Spleen (tissue), 11 donors: ENCODE measurements at regions not wholly inside any gene's neighbourhood (a gene's known extent, or its start where the extent isn't known, plus 50 kb on each side); places are given as distances from the start of the nearest gene placed in this dataset.

Source experiments
- DNase-seq: peaks from one replicate; pipeline ENCODE4 v3.0.0-alpha.2; 2020
- H3K27ac ChIP-seq, 8 donors: fragments of 200-600 bp; sonication (generic) in 7 of 8; 1 replicate in 4 of 8; 2 replicates in 4 of 8; pipeline versions ENCODE4 v1.5.0 to v1.8.0; 2016 to 2021; ENCODE audit warnings: inconsistent platforms in 4 of 8, mild to moderate bottlenecking in 4 of 8, moderate library complexity in 1 of 8
- H3K27me3 ChIP-seq, 7 donors: fragments of 200-600 bp; sonication (generic) in 6 of 7; replicated peaks in 1 of 7; 1 replicate in 4 of 7; 2 replicates in 3 of 7; pipeline versions ENCODE4 v1.5.0 to v1.8.0; 2016 to 2021; ENCODE audit warnings: inconsistent platforms in 3 of 7, mild to moderate bottlenecking in 1 of 7
- H3K36me3 ChIP-seq, 6 donors: fragments of 200-600 bp; sonication (generic) in 5 of 6; 1 replicate in 4 of 6; 2 replicates in 2 of 6; pipeline versions ENCODE4 v1.5.0 to v1.8.0; 2016 to 2021; ENCODE audit warnings: inconsistent platforms in 2 of 6
- H3K4me1 ChIP-seq, 6 donors: fragments of 200-600 bp; sonication (generic) in 5 of 6; 1 replicate in 3 of 6; 2 replicates in 3 of 6; pipeline versions ENCODE4 v1.5.0 to v1.8.0; 2016 to 2021; ENCODE audit warnings: inconsistent platforms in 3 of 6
- H3K4me3 ChIP-seq, 8 donors: fragments of 200-600 bp; sonication (generic) in 7 of 8; 1 replicate in 4 of 8; 2 replicates in 4 of 8; pipeline versions ENCODE4 v1.5.0 to v1.8.0; 2016 to 2021; ENCODE audit warnings: inconsistent platforms in 4 of 8, mild to moderate bottlenecking in 4 of 8, moderate library complexity in 2 of 8
- H3K9me3 ChIP-seq, 8 donors: fragments of 200-600 bp; sonication (generic) in 7 of 8; 1 replicate in 4 of 8; 2 replicates in 4 of 8; pipeline versions ENCODE4 v1.5.0 to v1.8.0; 2016 to 2021; ENCODE audit warnings: inconsistent platforms in 4 of 8
- POLR2A ChIP-seq, 3 donors: fragments of 450-650 bp; IDR thresholded peaks; one replicate each; pipeline ENCODE4 v1.5.1; 2017; ENCODE audit warnings: antibody characterized with exemption in 3 of 3, mild to moderate bottlenecking in 1 of 3
- POLR2AphosphoS5 ChIP-seq, 3 donors: sonication (generic); formaldehyde crosslinking; IDR thresholded peaks; one replicate each; pipeline ENCODE4 v1.5.1; 2017; ENCODE audit warnings: antibody characterized with exemption in 3 of 3
- WGBS, 5 donors: extraction: QIAGEN DNeasy Blood & Tissue Kit in 3 of 5; methylation state at CpG; one replicate each; pipeline versions ENCODE4 v1.1.5 to v1.1.7; 2013 to 2018; 5-methylcytosine and 5-hydroxymethylcytosine counted together
- intact Hi-C: fragments of 100-400 bp; cut with DNase I; formaldehyde crosslinking; loops from one replicate; pipeline ENCODE4 v1.15.0; 2023; ENCODE audit warnings: low total_unique reads
- TF ChIP-seq, protein P1 (sequence below), 11 experiments: fragments of 200-600 bp in 7 of 11; fragments of 450-650 bp in 4 of 11; sonication (generic) in 4 of 11; IDR thresholded peaks in 8 of 11; conservative IDR thresholded peaks in 3 of 11; 1 replicate in 7 of 11; 2 replicates in 4 of 11; pipeline versions ENCODE4 v1.4.0 to v1.8.0; 2016 to 2021; ENCODE audit warnings: antibody characterized with exemption in 11 of 11, inconsistent platforms in 4 of 11, mild to moderate bottlenecking in 1 of 11
- donor health status: healthy with polysubstance abuse.
- donor health status: DM: no; HTN: no; CAD: no; lungs with moderate emphysema.
- donor health status: DM: no; HTN: no; CAD: no.
- donor health status: Bipolar disorder and iron deficiency.
- donor health status: healthy.
- donor health status: DM: no; HTN: no; CAD: no.
- donor health status: DM: yes; HTN: yes; CAD: no.

DNA sequence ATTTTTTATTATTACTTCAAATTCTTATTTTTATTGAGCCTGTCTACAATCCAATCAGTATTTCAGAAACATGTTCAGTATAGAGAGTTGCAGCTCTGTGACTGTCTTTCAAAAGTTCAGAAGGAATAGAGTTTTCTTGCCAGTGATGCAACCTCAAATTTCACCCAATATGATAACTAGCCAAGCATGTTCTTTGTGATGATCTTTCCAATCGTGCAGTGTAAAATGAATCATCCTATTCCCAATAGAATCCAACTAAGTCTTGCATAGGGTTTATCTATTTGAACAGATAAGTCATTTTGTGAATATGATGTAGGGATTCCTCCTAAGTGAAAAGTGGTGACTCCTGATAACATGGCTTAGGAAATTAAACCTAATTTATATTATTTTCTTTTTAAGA is 937.8 kb downstream of the KCNJ2 start:
- Histone ChIP-seq H3K27ac (no peak overlapping the region), H3K4me3 (no peak overlapping the region), H3K9me3 (no peaks in the 10 kb centered on the region), H3K27me3 (no peaks in the 10 kb centered on the region), H3K4me1 (no peaks in the 10 kb centered on the region), H3K36me3 (no peaks in the 10 kb centered on the region)
- 62 to 84% (median 71%) methylated on average over 1 of the region's 1 CpG for WGBS, 5 donors
- DNase-seq: no peak
- TF ChIP-seq, protein P1, sequence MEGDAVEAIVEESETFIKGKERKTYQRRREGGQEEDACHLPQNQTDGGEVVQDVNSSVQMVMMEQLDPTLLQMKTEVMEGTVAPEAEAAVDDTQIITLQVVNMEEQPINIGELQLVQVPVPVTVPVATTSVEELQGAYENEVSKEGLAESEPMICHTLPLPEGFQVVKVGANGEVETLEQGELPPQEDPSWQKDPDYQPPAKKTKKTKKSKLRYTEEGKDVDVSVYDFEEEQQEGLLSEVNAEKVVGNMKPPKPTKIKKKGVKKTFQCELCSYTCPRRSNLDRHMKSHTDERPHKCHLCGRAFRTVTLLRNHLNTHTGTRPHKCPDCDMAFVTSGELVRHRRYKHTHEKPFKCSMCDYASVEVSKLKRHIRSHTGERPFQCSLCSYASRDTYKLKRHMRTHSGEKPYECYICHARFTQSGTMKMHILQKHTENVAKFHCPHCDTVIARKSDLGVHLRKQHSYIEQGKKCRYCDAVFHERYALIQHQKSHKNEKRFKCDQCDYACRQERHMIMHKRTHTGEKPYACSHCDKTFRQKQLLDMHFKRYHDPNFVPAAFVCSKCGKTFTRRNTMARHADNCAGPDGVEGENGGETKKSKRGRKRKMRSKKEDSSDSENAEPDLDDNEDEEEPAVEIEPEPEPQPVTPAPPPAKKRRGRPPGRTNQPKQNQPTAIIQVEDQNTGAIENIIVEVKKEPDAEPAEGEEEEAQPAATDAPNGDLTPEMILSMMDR (IDR thresholded peaks at IDR 0.05 in 8 of 11, conservative IDR thresholded peaks at IDR 0.05 in 3 of 11): no peak
- TF ChIP-seq POLR2A (IDR thresholded peaks at IDR 0.05) (no peak), POLR2AphosphoS5 (IDR thresholded peaks at IDR 0.05) (no peak)
- intact Hi-C loops: no loop called here

DNA sequence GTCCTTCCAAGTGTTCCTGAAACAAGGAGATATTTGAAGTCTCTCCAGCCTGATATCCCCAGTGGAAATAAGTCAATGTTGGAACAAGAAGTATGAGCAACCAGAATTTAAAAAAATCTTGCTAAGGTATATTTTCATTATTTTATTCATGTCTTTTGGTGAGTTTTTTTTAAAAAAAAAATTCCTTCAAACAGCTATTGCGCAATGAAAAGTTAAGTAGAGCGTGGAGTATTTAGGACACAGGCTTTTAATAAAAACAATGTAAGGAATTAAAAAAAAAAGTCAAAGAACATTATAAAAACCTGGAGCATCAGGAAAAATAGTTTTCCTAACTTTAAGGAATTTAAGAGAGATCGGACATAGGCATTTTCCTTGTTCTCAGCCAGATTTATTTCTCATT is 940.4 kb downstream of the KCNJ2 start:
- Histone ChIP-seq H3K4me1 (no peaks in the 10 kb centered on the region), H3K27ac (no peak overlapping the region), H3K4me3 (no peak overlapping the region), H3K36me3 (no peaks in the 10 kb centered on the region), H3K27me3 (peaks cover 0 to 5% (median 0%) of the 10 kb centered on the region in 7 donors), H3K9me3 (no peaks in the 10 kb centered on the region)
- TF ChIP-seq POLR2AphosphoS5 (IDR thresholded peaks at IDR 0.05): no peak
- WGBS, 5 donors: 83 to 93% (median 86%) methylated on average over 3 of the region's 3 CpGs
- no peak for DNase-seq
- intact Hi-C loops: no loop called here

DNA sequence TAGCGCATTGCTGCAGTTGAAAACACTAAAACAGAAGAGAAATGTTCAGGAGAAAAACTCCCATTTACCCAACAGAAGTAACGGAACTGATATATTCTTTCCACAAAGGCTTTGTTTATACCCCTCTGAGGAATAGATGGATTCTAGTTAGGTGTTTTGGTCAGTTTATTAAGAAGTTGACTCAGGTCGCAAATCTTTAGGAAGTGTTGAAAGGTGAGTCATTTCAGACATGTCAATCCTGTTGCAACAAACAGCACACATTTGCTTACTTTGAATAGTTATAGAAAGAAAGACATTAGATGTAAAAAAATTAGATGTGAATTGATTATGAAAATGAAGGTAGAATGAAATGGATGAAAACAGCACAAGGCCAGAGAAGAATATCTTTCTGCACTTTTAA is 941.0 kb downstream of the KCNJ2 start:
- intact Hi-C loops: no loop called here
- H3K27me3 ChIP-seq: peaks cover 0 to 5% (median 0%) of the 10 kb centered on the region in 7 donors
- DNase-seq: no peak
- H3K27ac ChIP-seq: no peak overlapping the region
- H3K36me3 ChIP-seq: no peaks in the 10 kb centered on the region
- TF ChIP-seq, protein P1 (IDR thresholded peaks at IDR 0.05 in 8 of 11, conservative IDR thresholded peaks at IDR 0.05 in 3 of 11): no peak
- TF ChIP-seq POLR2A (IDR thresholded peaks at IDR 0.05) (no peak), POLR2AphosphoS5 (IDR thresholded peaks at IDR 0.05) (no peak)
- no peaks in the 10 kb centered on the region for H3K4me1 ChIP-seq
- H3K9me3 ChIP-seq: no peaks in the 10 kb centered on the region
- WGBS, 5 donors: 80 to 93% (median 87%) methylated on average over 3 of the region's 3 CpGs
- no peak overlapping the region for H3K4me3 ChIP-seq

DNA sequence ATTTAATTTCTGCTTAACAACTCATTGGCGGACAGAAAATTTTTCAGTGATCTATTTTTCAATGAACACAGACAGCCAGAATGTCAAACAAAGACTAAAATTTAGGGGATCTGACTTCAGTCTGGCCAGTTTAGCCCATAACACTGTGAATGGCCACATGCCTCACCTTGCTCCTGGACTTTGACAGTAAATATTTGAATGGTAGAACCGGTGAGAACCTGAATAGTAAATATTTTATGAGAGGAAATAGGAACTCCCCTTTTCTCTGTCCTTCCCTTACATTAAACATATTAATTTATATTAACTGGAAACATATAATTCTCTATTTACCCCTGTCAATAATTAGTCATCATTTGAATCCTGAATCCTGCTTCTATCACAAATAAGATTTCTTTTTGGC is 942.1 kb downstream of the KCNJ2 start:
- H3K27me3 ChIP-seq: peaks cover 0 to 5% (median 0%) of the 10 kb centered on the region in 7 donors
- intact Hi-C loops: no loop called here
- DNase-seq: no peak
- H3K4me1 ChIP-seq: no peaks in the 10 kb centered on the region
- H3K9me3 ChIP-seq: no peaks in the 10 kb centered on the region
- H3K27ac ChIP-seq: no peak overlapping the region
- H3K36me3 ChIP-seq: no peaks in the 10 kb centered on the region
- WGBS, 5 donors: 76 to 97% (median 88%) methylated on average over 2 of the region's 2 CpGs
- TF ChIP-seq POLR2AphosphoS5 (IDR thresholded peaks at IDR 0.05): no peak
- TF ChIP-seq, protein P1 (IDR thresholded peaks at IDR 0.05 in 8 of 11, conservative IDR thresholded peaks at IDR 0.05 in 3 of 11): no peak
- H3K4me3 ChIP-seq: no peak overlapping the region

DNA sequence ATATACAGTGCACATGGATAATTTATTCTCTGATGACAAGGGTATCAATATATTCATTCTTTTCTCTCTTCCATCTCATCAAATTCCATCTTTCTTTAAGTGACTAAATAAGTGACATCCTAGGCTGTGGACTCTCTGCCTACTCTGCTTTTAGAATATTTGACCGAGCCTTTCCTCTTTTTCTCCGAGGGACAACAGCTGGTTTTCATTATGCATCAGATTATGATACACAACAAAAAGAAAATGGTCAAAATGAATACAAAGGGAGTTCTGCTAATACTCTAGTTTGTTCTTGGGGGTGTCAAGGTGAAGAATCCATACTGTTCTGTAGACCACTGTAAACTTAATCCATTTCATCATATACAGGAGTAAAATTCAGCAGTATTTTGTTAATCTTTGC is 942.6 kb downstream of the KCNJ2 start:
- Histone ChIP-seq H3K4me1 (no peaks in the 10 kb centered on the region), H3K27ac (no peak overlapping the region), H3K4me3 (no peak overlapping the region), H3K27me3 (peaks cover 0 to 5% (median 0%) of the 10 kb centered on the region in 7 donors), H3K9me3 (no peaks in the 10 kb centered on the region), H3K36me3 (no peaks in the 10 kb centered on the region)
- 75 to 93% (median 81%) methylated on average over 2 of the region's 2 CpGs for WGBS, 5 donors
- DNase-seq: no peak
- intact Hi-C loops: no loop called here
- no peak for TF ChIP-seq POLR2AphosphoS5 (IDR thresholded peaks at IDR 0.05)
- TF ChIP-seq, protein P1 (IDR thresholded peaks at IDR 0.05 in 8 of 11, conservative IDR thresholded peaks at IDR 0.05 in 3 of 11): no peak
- no peak for TF ChIP-seq POLR2A (IDR thresholded peaks at IDR 0.05)
